HG02610 (cell line): ENCODE measurements at regions not wholly inside any gene's neighbourhood (a gene's known extent, or its start where the extent isn't known, plus 50 kb on each side); places are given as distances from the start of the nearest gene placed in this dataset.
"Not testable (repeated sequence)": the region's sequence is repeated elsewhere in the genome, so short reads cannot be mapped to it uniquely, and the experiment has no call there.

Experiments used
- ATAC-seq: cut with Tn5 transposase; IDR thresholded peaks from one replicate; pipeline ENCODE4 v1.9.1; 2021; ENCODE audit warnings: mild to moderate bottlenecking, moderate library complexity; ENCODE audit not compliant: unreplicated experiment

GRCh38 chr2:19106376-19106775 is 252.0 kb downstream of the OSR1 start:
- ATAC-seq = no peak

GRCh38 chr2:19104503-19104902 is 253.9 kb downstream of the OSR1 start:
- ATAC-seq = no peak

GRCh38 chr2:19102696-19103423 is 255.6 kb downstream of the OSR1 start:
- ATAC-seq = no peak

- no peak for ATAC-seq
These were observed 256.5 kb downstream of the OSR1 start for GRCh38 chr2:19101968-19102367.

- no peak for ATAC-seq
These were observed 257.9 kb downstream of the OSR1 start for GRCh38 chr2:19100570-19100969.

GRCh38 chr2:19099181-19099580 is 259.2 kb downstream of the OSR1 start:
- ATAC-seq = no peak

GRCh38 chr2:19098467-19099160 is 259.8 kb downstream of the OSR1 start:
- ATAC-seq = no peak

GRCh38 chr2:19089476-19089875 is 268.9 kb downstream of the OSR1 start:
- ATAC-seq = not testable (repeated sequence)

GRCh38 chr2:19086231-19086651 is 272.2 kb downstream of the OSR1 start:
- no peak for ATAC-seq

GRCh38 chr2:19078709-19079108 is 279.7 kb downstream of the OSR1 start:
- ATAC-seq = no peak

GRCh38 chr2:19073522-19073921 is 284.9 kb downstream of the OSR1 start:
- no peak for ATAC-seq

- ATAC-seq = no peak
These were observed 286.3 kb downstream of the OSR1 start for GRCh38 chr2:19072161-19072560.

- ATAC-seq = no peak
These were observed 287.5 kb downstream of the OSR1 start for GRCh38 chr2:19070886-19071285.

GRCh38 chr2:19068206-19068605 is 290.2 kb downstream of the OSR1 start:
- no peak for ATAC-seq

GRCh38 chr2:19062370-19062769 is 296.1 kb downstream of the OSR1 start:
- no peak for ATAC-seq

GRCh38 chr2:19059076-19059475 is 299.3 kb downstream of the OSR1 start:
- no peak for ATAC-seq

GRCh38 chr2:19051203-19051831 is 307.1 kb downstream of the OSR1 start:
- ATAC-seq = no peak

GRCh38 chr2:19050354-19050753 is 308.1 kb downstream of the OSR1 start:
- ATAC-seq = no peak

GRCh38 chr2:19048593-19049266 is 309.7 kb downstream of the OSR1 start:
- ATAC-seq = no peak

GRCh38 chr2:19046986-19047780 is 311.2 kb downstream of the OSR1 start:
- peak; percentile 59 for ATAC-seq

GRCh38 chr2:19045151-19045550 is 313.3 kb downstream of the OSR1 start:
- no peak for ATAC-seq
